HG03457 (cell line): ENCODE measurements at regions not wholly inside any gene's neighbourhood (a gene's known extent, or its start where the extent isn't known, plus 50 kb on each side); places are given as distances from the start of the nearest gene placed in this dataset.

Source experiments
- ATAC-seq: cut with Tn5 transposase; IDR thresholded peaks from one replicate; pipeline ENCODE4 v1.9.1; 2021; ENCODE audit warnings: moderate number of reproducible peaks; ENCODE audit not compliant: unreplicated experiment

GRCh38 chr11:92527467-92527866 lies 302.8 kb downstream of the FAT3 start:
- ATAC-seq: no peak

- ATAC-seq: no peak
Observed at GRCh38 chr11:92528001-92528400, 303.4 kb downstream of the FAT3 start.

- no peak for ATAC-seq
Observed at GRCh38 chr11:92531065-92531739, 306.6 kb downstream of the FAT3 start.

DNA sequence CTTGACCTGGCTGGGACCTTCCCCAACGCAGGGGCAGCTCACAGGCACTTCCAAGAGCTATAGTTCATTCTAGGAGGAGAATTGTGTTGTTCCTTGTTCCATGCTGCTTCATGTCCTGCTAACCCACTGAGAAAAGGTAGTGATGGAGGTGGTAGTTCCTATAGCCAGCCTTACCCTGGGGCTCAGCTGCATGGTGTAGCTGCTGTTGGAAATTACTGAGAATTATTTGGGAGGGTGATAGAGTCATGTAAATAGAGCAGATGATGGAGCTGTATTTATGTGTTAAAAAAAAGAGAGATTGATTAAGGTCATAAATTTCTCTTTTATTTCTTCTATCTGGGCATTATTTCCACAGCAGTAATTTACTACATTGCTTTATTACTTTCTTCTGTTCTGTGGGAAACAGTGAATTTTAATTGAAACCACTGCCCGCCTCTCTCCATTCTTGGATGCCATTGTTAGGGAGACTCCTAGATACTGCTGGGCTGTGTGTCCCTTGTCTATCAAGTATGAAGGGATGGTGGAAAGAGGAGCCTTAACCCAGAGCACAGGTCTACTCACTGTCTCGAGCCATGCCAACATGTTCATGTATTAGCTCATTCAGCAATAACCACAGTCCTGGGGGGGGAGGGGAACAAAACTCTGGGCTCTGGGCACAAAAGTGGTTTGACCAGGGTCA lies 309.2 kb downstream of the FAT3 start:
- no peak for ATAC-seq

DNA sequence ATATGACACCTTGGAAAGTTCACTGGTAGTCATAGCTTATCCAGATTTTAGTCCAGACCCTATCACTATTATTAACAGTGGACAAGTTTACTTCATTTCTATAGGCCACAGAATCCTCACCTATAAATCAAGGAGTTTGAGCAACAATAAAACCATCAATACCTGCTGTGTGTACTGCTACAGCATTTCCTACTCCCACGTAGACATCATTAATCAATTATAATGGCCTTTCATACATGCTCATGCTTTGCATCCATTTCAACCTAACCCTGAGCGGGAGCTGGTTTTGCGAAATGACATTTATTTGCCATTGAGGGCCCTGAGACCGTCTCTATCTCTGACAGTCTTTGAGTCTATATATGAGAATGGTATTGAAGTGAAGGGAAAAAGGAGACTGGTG lies 312.3 kb downstream of the FAT3 start:
- ATAC-seq: no peak

GRCh38 chr11:92540096-92540495 lies 315.5 kb downstream of the FAT3 start:
- no peak for ATAC-seq

DNA sequence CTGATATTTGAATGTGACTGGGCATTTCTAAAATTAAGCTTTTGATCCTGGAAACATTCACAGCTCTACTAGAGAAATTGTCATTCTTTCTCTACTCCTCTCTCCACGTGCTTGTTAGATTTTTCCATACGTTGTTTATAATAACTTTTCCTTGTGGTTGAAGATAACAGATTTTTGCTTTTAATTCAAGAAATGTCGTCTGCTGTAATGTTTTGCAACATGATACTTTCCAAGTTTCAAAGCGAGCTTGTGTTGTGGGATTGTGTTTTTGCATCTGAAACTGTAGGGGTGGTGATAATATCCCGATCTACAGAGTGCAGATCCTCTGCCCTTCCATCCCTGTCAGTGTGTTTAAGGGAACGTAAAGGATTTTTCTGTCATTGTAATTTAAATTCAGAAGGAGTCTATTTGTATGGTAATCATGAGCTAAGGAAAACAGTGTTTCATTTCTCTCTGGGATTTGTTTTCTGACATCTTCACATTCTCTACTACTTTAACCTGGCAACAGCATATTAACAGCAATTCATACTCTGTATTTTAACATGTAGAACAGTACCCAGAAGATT lies 321.4 kb downstream of the FAT3 start:
- ATAC-seq: no peak

- ATAC-seq: no peak
Observed at GRCh38 chr11:92546603-92547002, 322.0 kb downstream of the FAT3 start.

- no peak for ATAC-seq
Observed at GRCh38 chr11:92550411-92550810, 325.8 kb downstream of the FAT3 start.

DNA sequence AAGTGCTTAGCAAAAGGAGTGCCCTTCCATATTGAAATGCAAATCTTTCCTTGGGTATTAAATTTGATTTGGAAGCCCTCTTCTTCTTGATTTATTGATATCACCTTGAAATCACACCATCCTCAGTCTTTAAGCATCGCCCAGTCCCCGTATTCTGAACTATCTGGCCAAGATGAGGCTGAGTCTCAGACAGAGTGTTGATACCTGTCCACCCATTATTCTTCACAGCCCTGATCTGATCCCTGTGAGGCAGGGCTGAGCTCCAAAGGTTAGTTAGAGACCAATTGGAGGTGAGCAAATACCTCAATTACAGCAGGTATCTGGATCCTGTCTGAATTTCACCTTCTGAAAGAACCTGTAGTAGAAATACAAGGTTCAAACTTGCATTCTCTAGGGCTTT lies 326.3 kb downstream of the FAT3 start:
- no peak for ATAC-seq

- ATAC-seq: no peak
Observed at GRCh38 chr11:92552942-92553341, 328.3 kb downstream of the FAT3 start.

DNA sequence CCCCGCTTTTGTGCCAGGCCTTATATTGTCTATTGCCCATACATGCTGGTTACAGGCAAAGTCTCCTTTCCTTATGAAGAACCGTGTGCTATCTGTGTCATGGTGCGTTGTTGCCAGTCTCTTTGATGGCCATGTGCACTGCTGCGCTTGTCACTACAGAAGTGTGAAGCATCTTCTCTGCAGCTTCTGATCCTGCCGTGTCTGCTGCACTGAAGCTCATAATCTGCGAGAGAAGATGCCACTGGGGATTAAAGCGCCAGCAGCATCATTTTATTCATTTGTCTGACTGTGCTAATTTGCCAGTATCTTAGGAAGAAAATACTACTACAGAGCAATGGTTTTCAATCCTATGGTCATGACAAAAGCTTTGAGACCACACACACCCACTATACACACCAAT lies 330.1 kb downstream of the FAT3 start:
- ATAC-seq: no peak

DNA sequence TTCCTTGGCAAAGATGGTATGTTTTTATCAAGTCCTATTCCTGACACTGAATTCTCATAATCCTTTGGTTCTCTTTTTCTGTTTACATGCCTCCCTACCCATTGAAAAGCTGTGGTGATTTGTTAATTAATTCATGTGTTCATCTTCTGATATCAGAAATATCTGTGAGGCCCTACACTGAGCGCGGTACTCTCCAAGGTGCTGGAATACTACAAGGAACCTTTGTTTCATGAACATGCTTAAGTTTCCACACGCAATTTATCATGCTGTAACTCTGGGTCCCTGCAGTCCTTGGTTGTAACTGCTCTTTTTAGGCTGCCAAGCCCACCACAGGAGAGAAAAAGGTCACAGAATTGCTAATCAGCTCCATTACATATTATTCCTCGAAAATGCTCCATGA lies 331.8 kb downstream of the FAT3 start:
- no peak for ATAC-seq

DNA sequence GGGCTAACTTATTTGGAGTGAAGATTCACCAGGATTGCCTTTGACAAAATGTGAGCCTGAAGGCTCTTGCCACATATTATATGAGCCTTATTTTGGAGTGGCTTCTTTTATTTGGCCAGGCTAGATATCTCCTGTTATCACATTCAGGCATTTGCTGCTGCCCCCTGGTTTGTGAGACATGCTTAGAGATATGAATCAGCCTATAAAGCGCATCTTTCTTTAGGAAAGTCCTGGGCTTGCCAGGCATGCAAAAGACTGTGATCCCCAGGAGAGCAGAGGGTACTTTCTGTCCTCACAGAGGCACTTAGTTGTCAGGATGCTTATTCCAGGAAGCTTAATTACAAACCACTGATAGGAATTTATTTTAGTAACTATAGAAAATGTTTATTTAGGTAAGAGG lies 333.3 kb downstream of the FAT3 start:
- no peak for ATAC-seq

GRCh38 chr11:92558323-92558722 lies 333.7 kb downstream of the FAT3 start:
- ATAC-seq: no peak

DNA sequence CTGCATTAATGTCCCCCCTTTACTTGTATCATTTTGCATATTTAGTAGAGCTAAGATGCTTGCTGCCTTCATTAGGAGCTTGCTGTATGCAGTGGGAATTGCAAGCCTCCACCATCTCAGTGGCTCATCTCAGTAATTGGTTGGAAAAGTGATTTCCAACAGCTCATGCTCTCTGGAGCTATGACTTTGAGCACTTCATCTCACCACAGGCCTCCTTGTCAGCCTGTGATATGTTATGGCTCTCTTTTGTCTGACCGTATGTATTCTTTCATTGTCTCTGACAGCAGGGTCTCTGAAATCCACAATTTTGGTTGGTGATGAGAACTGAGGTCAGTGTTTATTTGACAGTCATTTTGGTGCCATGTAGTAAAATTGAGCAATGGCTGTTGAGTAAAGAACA lies 345.1 kb downstream of the FAT3 start:
- no peak for ATAC-seq

DNA sequence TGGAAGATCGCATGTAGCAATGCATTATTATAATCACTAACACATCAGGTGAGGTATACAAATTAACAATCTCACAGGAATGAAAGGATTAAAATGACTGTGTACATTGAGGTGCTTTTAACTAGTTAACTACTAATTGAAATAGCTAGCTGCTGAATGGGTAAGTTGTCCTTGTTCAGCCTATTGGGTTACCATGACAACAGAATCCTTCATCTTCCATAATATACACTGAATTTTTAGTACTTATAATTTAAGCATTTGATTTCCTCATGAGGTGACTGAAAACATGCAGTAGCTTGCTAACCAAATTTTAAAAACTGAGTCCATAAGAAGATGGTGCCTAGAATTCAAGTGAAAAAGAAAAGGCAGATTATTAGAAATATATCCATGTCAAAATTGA lies 347.9 kb downstream of the FAT3 start:
- no peak for ATAC-seq

DNA sequence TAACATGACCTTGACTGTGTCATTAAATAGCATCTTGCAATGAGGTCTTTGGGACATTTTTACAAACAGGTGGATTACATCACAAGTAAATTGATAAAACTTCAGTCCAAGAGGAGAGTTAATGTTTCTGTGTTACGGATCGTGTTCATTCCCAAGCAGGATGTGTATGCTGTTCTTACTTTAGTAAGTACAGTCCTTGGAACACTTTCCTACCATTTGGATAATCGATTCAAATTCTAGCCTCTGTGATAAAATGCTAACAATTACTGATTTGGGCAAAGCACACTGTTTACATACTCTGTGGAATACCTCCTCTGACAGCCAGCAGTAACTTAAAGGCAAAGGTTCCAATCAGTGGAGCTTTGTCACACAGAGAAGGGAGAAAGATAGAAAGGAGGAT lies 351.7 kb downstream of the FAT3 start:
- no peak for ATAC-seq

- no peak for ATAC-seq
Observed at GRCh38 chr11:92580908-92581307, 356.3 kb downstream of the FAT3 start.

- ATAC-seq: no peak
Observed at GRCh38 chr11:92588393-92588792, 363.8 kb downstream of the FAT3 start.

DNA sequence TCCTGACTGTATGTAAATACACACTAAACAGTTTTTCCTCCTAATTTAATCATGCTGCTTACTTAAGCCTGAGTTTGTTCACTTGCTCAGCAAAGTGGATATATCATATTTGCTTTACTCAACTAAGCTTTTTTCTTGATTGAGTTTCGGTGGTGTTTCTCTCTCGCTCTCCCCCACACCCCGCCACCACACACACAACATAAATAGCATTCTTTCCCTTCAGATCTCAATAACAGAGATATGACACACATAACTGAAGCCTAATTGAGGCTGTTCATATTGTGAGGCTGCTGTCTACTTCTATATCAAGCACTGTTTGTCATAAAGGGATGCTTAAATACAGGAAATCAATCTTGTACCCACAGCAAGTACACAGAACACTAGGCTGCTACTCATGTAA lies 364.9 kb downstream of the FAT3 start:
- no peak for ATAC-seq

- ATAC-seq: no peak
Observed at GRCh38 chr11:92591521-92591920, 366.9 kb downstream of the FAT3 start.

DNA sequence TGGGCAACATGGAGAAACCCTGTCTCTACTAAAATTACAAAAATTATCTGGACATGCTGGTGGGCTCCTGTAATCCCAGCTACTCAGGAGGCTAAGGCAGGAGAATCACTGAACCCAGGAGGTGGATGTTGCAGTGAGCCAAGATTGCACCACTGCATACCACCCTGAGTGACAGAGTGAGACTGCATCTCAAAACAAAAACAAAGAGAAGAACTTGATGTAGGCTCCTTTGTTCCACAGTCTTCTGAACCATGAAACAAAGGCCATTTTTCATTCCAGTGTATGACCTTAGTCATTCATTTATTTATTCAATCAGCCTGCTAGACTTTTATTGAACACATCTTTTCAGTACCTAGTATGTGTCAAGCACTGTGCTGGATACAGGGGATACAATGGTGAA lies 369.6 kb downstream of the FAT3 start:
- no peak for ATAC-seq
